ENCODE measurements at regions not wholly inside any gene's neighbourhood (a gene's known extent, or its start where the extent isn't known, plus 50 kb on each side); places are given as distances from the start of the nearest gene placed in this dataset.
A peak's percentile ranks its signal among the peaks of the same experiment; 100 is the strongest.
"Not testable (repeated sequence)": the region's sequence is repeated elsewhere in the genome, so short reads cannot be mapped to it uniquely, and the experiment has no call there.

DNA sequence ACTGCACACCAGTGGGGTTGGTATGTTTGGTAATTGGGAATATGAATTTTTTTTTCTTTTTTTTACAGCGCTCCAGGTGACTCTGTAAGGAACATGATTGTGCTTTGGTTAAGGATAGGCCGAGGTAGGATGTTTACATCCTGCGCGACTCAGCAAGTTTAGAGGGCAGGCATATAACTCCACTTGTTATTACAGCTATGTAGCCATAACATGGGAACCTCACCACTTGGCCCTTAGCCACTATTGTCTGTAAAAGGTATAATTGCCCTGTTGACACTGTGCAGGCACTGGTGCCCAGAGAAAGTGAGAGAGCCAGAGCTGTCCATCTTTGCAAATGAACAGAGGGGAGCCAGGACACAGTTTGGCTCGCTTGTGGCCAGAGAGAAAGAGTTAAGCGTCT, 172.9 kb downstream of the MCHR2 start:
- ChIA-PET CTCF (interaction anchor here (0.7 kb wide), 1 partner anchor 302 kb away, joined by 4 read pairs; no protein-coding TSS in a partner anchor), POLR2A (ENCODE audit: low non-redundant PET) (no interaction called here)
- no peak for DNase-seq (ENCODE audit: low spot score)
- TF ChIP-seq, protein P1, sequence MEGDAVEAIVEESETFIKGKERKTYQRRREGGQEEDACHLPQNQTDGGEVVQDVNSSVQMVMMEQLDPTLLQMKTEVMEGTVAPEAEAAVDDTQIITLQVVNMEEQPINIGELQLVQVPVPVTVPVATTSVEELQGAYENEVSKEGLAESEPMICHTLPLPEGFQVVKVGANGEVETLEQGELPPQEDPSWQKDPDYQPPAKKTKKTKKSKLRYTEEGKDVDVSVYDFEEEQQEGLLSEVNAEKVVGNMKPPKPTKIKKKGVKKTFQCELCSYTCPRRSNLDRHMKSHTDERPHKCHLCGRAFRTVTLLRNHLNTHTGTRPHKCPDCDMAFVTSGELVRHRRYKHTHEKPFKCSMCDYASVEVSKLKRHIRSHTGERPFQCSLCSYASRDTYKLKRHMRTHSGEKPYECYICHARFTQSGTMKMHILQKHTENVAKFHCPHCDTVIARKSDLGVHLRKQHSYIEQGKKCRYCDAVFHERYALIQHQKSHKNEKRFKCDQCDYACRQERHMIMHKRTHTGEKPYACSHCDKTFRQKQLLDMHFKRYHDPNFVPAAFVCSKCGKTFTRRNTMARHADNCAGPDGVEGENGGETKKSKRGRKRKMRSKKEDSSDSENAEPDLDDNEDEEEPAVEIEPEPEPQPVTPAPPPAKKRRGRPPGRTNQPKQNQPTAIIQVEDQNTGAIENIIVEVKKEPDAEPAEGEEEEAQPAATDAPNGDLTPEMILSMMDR (conservative IDR thresholded peaks at IDR 0.05; ENCODE audit: low read depth), result no peak
- H3K27ac ChIP-seq, result no peak overlapping the region

DNA sequence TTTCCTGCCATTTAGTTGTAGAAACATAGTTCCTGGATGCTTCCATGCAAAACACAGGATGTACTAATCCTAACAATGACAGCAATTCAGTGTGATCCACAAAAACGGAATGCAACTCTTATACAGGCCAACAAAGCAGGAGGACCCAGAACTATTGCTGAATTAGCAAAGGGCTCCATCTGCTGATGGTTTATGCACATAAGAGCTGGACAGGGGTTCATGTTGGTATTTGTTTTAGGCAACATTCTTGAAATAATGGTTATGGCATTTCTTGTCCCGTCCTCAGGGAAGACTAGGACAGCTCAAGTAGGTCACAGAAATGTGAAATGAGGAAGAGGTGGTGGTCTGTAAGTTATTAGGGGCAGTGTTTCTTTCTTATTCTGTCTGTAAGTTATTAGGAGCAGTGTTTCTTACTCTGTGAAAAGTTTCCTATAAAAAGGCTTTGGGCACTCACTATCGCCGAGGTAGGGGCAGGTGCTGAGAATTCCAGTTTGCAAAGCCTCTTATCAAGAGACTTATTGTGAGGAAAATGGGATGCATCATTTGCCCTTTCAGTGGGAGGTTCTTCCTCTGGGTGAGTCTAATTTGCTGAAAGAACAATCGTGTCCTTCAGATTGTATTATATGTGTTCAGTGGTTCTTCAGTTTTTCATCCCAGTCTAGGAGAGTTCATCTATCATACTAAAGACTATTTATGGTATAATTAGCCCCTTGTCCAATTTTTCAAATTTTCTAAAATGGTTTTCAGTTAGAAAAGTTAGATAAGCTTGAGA, 171.1 kb downstream of the MCHR2 start:
- TF ChIP-seq, protein P1 (conservative IDR thresholded peaks at IDR 0.05; ENCODE audit: low read depth), result peak; percentile 77
- H3K27ac ChIP-seq, result peak overlapping the region; percentile 45; the same call in 1 of the 2 replicates
- peak; percentile 75 for DNase-seq (ENCODE audit: low spot score)
- ChIA-PET POLR2A (ENCODE audit: low non-redundant PET) (no interaction called here), CTCF (interaction anchor here (0.6 to 0.9 kb wide), 6 partner anchors 11 to 214 kb away, joined by 3 to 5 read pairs (median 3); no protein-coding TSS in a partner anchor)

DNA sequence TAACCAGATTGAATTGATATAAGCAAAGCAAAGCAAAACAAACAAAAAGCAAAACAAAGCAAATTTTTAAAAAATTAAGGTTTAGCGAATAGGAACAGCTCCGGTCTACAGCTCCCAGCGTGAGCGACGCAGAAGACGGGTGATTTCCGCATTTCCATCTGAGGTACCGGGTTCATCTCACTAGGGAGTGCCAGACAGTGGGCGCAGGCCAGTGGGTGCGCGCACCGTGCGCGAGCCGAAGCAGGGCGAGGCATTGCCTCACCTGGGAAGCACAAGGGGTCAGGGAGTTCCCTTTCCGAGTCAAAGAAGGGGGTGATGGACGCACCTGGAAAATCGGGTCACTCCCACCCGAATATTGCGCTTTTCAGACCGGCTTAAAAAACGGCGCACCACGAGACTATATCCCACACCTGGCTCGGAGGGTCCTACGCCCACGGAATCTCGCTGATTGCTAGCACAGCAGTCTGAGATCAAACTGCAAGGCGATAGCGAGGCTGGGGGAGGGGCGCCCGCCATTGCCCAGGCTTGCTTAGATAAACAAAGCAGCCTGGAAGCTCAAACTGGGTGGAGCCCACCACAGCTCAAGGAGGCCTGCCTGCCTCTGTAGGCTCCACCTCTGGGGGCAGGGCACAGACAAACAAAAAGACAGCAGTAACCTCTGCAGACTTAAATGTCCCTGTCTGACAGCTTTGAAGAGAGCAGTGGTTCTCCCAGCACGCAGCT, 170.3 kb downstream of the MCHR2 start:
- CTCF ChIA-PET, result interaction anchor here (0.6 to 0.7 kb wide), 3 partner anchors 40 to 201 kb away, joined by 3 to 5 read pairs (median 3); no protein-coding TSS in a partner anchor
- peak overlapping the region; percentile 45; the same call in 1 of the 2 replicates for H3K27ac ChIP-seq
- DNase-seq (ENCODE audit: low spot score); POLR2A ChIA-PET (ENCODE audit: low non-redundant PET): not testable (repeated sequence)

DNA sequence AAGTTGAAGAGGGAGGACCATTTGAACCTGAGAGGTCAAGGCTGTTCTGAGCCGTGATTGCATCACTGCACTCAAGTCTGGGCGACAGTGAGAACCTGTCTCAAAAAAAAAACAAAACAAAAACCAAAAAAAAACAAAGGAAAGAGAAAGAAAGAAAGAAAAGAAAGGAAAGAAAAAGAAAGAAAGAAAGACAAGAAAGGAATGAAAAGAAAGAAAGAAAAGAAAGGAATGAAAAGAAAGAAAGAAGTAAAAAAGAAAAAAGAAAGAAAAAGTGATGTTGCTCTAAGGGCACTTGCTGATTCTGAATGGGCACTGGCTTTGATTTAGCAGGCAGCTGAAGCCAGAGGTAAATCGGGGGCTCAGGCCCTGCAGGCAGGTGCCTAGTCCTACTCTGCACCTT, 161.0 kb downstream of the MCHR2 start:
- CTCF ChIA-PET, result no interaction called here
- no peak for DNase-seq (ENCODE audit: low spot score)
- POLR2A ChIA-PET (ENCODE audit: low non-redundant PET), result no interaction called here
- TF ChIP-seq, protein P1 (conservative IDR thresholded peaks at IDR 0.05; ENCODE audit: low read depth), result no peak
- no peak overlapping the region for H3K27ac ChIP-seq

DNA sequence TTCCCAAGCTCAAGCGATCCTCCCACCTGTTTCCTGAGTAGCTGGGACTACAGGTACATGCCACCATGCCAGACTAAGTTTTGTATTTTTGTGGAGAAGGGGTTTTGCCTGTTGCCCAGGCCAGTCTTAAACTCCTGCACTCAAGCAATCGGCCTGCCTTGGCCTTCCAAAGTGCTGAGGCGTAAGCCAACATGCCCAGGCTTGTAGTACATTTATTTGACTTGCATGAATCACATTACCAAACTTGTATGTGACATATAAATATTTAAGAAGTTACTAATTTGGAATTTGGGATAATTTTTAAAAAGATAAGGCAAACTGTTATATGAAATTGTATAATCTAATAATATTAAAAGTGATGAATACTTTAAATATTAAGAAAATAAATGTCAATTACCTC, 157.6 kb downstream of the MCHR2 start:
- ChIA-PET CTCF (no interaction called here), POLR2A (ENCODE audit: low non-redundant PET) (no interaction called here)
- peak overlapping the region; percentile 69 for H3K27ac ChIP-seq
- TF ChIP-seq, protein P1 (conservative IDR thresholded peaks at IDR 0.05; ENCODE audit: low read depth), result no peak
- DNase-seq (ENCODE audit: low spot score), result peak; percentile 55

DNA sequence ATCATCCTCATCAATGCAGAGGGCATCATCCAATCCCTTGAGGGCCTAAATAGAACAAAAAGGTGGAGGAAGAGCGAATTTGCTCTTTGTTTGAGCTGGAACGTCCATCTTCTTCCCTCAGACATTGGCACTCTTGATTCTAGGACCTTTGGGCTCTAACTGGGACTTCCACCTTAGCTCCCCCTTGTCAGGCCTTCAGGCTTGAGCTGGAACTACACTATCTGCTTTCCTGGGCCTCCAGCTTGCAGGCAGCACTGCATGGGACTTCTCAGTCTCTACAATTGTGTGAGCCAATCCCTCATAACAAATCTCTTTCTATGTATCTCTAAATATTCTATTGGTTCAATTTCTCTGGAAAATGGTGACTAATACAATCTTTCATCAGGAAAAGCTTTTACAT, 155.4 kb downstream of the MCHR2 start:
- TF ChIP-seq, protein P1 (conservative IDR thresholded peaks at IDR 0.05; ENCODE audit: low read depth), result no peak
- ChIA-PET POLR2A (ENCODE audit: low non-redundant PET) (no interaction called here), CTCF (interaction anchor here (0.6 kb wide), 1 partner anchor 225 kb away, joined by 3 read pairs; no protein-coding TSS in a partner anchor)
- H3K27ac ChIP-seq, result no peak overlapping the region
- DNase-seq (ENCODE audit: low spot score), result no peak
